Stimulated activated CD4-positive, alpha-beta T cell treated with anti-CD3 and anti-CD28 coated beads, Interleukin-4, amount 100 ng/mL, for 4 hours (primary cell): ENCODE measurements at regions not wholly inside any gene's neighbourhood (a gene's known extent, or its start where the extent isn't known, plus 50 kb on each side); places are given as distances from the start of the nearest gene placed in this dataset.

Experiments used
- DNase-seq, 2 experiments: peaks; one replicate each; pipeline ENCODE4 v3.0.0-alpha.2; 2020

- no peak for DNase-seq
These were observed 236.7 kb upstream of the PGRMC2 start for GRCh38 chr4:128524311-128524710.

- no peak for DNase-seq
These were observed 234.1 kb upstream of the PGRMC2 start for GRCh38 chr4:128521648-128522111.

GRCh38 chr4:128521156-128521555 is 233.5 kb upstream of the PGRMC2 start:
- no peak for DNase-seq

- DNase-seq: no peak
These were observed 231.7 kb upstream of the PGRMC2 start for GRCh38 chr4:128519163-128519830.

- no peak for DNase-seq
These were observed 230.3 kb upstream of the PGRMC2 start for GRCh38 chr4:128517739-128518510.

- DNase-seq: no peak
These were observed 229.6 kb upstream of the PGRMC2 start for GRCh38 chr4:128517096-128517738.

GRCh38 chr4:128516301-128516969 is 228.8 kb upstream of the PGRMC2 start:
- DNase-seq: no peak

- no peak for DNase-seq
These were observed 226.3 kb upstream of the PGRMC2 start for GRCh38 chr4:128513664-128514484.

GRCh38 chr4:128512767-128513322 is 225.2 kb upstream of the PGRMC2 start:
- no peak for DNase-seq

- no peak for DNase-seq
These were observed 224.5 kb upstream of the PGRMC2 start for GRCh38 chr4:128512161-128512560.

- DNase-seq: no peak
These were observed 223.2 kb upstream of the PGRMC2 start for GRCh38 chr4:128510850-128511249.

GRCh38 chr4:128502818-128503527 is 215.4 kb upstream of the PGRMC2 start:
- DNase-seq: no peak

- no peak for DNase-seq
These were observed 213.6 kb upstream of the PGRMC2 start for GRCh38 chr4:128501239-128501638.

GRCh38 chr4:128488055-128488705 is 200.6 kb upstream of the PGRMC2 start:
- no peak for DNase-seq

GRCh38 chr4:128484896-128485295 is 197.3 kb upstream of the PGRMC2 start:
- no peak for DNase-seq

GRCh38 chr4:128483816-128484215 is 196.2 kb upstream of the PGRMC2 start:
- no peak for DNase-seq

- DNase-seq: no peak
These were observed 195.4 kb upstream of the PGRMC2 start for GRCh38 chr4:128483041-128483440.

- DNase-seq: no peak
These were observed 194.3 kb upstream of the PGRMC2 start for GRCh38 chr4:128481752-128482480.

GRCh38 chr4:128480945-128481344 is 193.3 kb upstream of the PGRMC2 start:
- DNase-seq: no peak

GRCh38 chr4:128477540-128477939 is 189.9 kb upstream of the PGRMC2 start:
- no peak for DNase-seq
